Activated CD8-positive, alpha-beta memory T cell treated with anti-CD3 and anti-CD28 coated beads, Interleukin-2, amount 50 U/mL, for 1 hour (primary cell): ENCODE measurements at regions not wholly inside any gene's neighbourhood (a gene's known extent, or its start where the extent isn't known, plus 50 kb on each side); places are given as distances from the start of the nearest gene placed in this dataset.

Experiments used
- DNase-seq: peaks from one replicate; pipeline ENCODE4 v3.0.0-alpha.2; 2020; ENCODE audit errors: extremely low read depth

DNA sequence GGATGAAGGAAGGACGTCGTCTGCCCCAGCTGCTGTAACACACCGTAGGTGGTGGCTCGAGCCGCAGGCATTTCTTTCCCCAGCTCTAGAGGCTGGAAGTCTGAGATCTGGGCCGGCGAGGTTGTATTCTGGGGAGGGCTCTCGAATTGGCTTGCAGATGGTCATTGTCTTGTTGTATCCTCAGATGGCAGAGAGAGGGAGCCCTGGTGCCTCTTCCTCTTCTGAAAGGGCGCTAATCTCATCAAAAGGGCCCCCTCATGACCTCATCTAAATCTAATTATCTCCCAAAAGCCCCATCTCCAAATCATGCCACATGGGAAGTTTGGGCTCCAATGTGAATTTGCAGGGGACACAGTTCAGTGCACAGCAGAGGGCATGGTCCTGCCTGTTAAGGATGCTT is 109.0 kb downstream of the SIK1 start:
- no peak for DNase-seq

GRCh38 chr21:43317254-43317748 is 109.6 kb downstream of the SIK1 start:
- no peak for DNase-seq

DNA sequence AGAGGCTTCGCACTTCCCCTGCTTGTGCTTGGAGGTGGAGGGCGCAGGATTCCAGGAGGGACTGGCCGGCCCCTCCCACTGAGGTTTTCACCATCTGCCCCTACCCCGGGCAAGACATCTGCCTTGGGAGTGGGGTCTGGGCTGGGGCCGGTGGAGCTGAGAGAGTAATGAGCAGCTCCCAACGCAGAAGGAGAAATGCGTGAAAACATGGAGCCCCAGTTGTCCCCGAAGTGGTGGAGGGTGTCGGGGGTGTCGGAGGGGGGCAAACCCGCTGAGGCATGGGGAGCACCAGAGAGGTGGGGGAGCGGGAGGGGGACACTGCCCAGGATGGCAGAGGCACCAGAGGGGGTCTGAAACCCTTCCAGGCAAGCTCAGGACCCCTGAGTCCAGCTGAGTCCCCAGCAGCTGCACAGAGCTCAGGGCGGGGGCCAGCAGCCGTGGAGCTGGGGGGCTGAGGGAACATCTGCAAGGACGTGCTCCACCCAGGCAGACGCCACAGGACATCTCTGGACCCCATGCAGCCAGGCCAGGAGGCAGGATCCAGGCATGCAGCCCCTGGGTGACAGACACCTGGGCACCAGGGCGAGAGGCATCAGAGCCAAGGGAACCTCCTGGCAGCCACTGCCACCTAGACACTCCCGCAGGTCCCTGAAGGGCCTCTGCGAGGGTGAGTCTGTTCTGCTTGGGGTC is 110.6 kb downstream of the SIK1 start:
- no peak for DNase-seq

GRCh38 chr21:43315244-43316137 is 111.4 kb downstream of the SIK1 start:
- no peak for DNase-seq

DNA sequence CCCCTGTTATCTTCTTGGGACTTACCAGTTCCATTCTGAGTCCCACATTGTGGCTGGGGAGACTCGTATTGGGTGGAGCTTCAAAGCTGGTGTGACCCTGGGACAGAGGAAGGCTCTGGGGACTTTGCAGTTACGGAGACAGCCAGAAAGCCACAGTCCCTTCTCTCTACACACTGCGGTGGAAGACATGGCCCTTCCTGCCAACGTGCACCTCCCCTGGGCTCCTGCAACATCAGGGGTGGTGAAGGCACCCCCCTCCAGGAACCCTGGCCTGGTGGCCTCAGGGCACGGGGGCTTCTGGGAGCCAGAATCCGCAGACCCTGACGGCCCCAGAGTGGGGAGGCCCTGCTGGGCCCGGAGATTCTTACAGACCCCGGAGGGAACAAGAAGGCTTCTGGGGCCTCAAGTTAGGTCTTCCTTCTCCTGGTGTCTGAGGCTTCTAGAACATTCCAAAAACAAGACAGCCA is 113.0 kb downstream of the SIK1 start:
- DNase-seq: no peak

DNA sequence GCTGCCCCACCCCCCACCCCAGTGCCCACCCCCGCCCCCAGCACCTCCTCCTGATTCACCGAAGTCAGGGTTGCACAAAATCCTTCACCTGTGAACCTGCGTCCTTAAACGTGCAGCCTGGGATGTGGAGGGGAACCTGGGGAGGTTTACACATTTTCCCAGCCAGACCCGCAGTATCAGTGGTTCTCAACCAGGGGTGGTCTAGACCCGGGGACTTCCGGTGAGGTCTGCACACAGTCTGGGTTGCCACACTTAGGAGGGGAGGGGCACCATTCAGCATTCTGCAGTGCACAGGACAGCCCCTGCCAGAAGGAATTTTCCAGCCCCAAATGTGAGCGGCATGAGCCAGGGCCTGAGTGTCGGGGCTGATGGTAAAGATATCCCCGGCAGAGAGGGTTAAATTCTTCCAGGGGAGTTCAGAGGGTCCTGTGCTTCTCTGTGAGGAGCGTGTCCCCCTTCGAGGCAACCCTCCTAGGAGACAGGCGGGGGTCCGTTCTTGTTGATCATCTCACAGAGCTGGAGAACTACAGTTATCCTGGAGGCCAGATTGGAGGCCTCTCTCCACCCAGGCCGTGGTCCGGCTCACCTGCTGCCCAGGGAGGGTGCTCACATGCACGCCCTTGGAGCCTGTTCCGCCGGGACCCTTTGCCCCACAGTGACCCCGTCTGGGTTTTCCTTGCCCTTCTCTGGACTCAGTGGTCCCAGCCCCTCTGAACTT is 113.6 kb downstream of the SIK1 start:
- DNase-seq: no peak

DNA sequence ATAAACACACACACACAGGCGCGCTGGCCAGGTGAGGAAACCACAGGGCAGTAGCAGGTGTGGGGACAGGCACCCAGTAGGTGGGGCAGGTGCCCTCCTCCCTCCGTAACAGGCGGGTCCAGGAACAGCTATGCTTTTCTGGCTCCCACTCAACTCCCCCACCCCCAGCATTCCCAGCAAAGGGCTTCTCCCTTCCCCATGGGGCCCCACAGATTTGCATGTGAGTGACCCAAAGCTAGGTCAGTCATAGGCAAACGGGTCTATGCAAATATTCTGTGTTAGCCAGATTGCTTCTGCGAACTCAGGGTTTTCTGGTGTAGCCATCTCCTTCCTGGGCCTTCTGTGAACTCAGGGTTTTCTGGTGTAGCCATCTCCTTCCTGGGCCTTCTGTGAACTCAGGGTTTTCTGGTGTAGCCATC is 114.2 kb downstream of the SIK1 start:
- DNase-seq: no peak

- DNase-seq: no peak
Measured at GRCh38 chr21:43312011-43312410, 114.9 kb downstream of the SIK1 start.

- no peak for DNase-seq
Measured at GRCh38 chr21:43311301-43311817, 115.6 kb downstream of the SIK1 start.

DNA sequence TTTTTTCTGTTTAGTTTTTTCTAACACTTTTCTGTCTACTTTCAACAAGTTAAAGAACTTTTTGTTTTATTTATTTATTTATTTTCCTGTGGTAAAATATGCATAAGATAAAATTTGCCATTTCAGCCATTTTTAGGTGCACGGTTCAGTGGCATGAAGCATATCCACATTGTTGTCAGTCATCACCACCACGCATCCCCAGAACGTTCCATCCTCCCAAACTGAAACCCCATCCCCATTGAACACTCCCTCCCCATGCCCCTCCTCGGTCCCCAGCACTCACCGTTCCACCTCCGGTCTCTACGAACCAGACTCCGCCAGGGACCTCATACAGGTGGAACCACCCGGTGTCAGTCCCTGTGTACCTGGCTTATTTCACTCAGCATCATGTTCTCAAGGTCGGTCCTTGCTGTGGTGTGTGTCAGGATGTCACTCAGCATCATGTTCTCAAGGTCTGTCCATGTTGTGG is 118.1 kb downstream of the SIK1 start:
- no peak for DNase-seq

- DNase-seq: no peak
Measured at GRCh38 chr21:43308101-43308814, 118.7 kb downstream of the SIK1 start.

- no peak for DNase-seq
Measured at GRCh38 chr21:43307677-43308070, 119.3 kb downstream of the SIK1 start.

DNA sequence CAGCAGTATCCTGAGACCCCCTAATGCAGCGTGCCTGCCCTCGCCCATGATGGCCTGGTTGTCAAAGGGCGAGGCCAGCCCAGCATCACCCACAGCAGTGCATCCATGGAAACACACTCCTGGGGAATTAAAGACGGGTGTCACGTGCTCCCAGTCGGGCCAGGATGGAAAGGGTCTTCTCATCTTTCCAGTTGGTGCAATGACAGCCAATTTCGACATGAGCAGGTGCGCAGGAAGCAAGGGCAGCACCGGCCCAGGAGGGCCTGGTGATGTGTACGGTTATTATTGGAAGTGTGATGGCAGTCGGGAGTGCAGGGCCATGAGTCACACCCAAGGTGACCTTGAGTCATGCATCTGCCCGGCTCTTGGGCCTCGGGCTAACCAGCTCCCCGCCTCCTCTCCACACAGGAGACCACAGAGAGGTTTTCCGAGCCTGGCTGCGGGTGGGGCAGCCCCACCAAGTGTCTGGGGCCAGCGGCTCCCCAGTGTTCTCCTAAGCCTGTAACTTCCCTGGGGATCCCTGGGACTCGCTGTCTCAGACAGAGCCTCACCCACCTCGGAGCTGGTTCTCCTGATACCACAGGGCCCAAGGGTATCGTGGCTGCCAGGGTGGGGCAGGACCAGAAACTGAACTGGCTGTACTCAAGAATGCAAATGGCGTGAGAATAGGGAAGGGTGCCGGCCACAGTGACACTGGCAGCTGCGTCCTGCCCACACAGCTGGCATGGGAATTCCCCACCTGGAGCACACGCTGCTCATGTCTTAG is 119.8 kb downstream of the SIK1 start:
- no peak for DNase-seq

- no peak for DNase-seq
Measured at GRCh38 chr21:43306391-43306790, 120.5 kb downstream of the SIK1 start.

- DNase-seq: no peak
Measured at GRCh38 chr21:43305811-43306311, 121.1 kb downstream of the SIK1 start.

DNA sequence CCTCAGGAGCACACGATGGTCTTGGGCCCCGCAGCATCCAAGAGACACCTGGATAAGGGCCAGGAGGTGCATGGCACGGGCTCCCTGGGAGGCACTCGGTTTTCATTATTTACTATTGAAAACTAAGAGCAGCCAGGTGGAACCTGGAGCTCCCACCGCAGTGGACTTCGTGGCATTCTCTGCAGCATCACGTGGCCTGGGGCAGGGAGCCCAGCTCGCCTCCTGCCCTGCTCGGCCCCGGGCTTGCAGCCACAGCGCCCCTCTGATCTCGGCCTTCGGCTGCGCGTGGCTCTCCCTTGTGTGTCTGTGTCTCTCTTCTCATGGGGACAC is 121.6 kb downstream of the SIK1 start:
- DNase-seq: no peak

GRCh38 chr21:43304621-43305335 is 122.2 kb downstream of the SIK1 start:
- DNase-seq: no peak

- DNase-seq: no peak
Measured at GRCh38 chr21:43304206-43304605, 122.7 kb downstream of the SIK1 start.

GRCh38 chr21:43303275-43304178 is 123.4 kb downstream of the SIK1 start:
- no peak for DNase-seq
